Endothelial cell (in vitro differentiated cells): ENCODE measurements at regions not wholly inside any gene's neighbourhood (a gene's known extent, or its start where the extent isn't known, plus 50 kb on each side); places are given as distances from the start of the nearest gene placed in this dataset.

Source experiments
- DNase-seq: peaks from one replicate; pipeline ENCODE4 v3.0.0; 2021; ENCODE audit warnings: low spot score
- H3K27ac Mint-ChIP-seq: one replicate; pipeline ENCODE4 v1.8.0; 2021; ENCODE audit warnings: mixed read lengths, inconsistent platforms; ENCODE audit not compliant: unreplicated experiment
- H3K27me3 Mint-ChIP-seq: one replicate; pipeline ENCODE4 v1.8.0; 2021; ENCODE audit warnings: mild to moderate bottlenecking, moderate library complexity, mixed read lengths, inconsistent platforms; ENCODE audit not compliant: unreplicated experiment
- H3K36me3 Mint-ChIP-seq: one replicate; pipeline ENCODE4 v1.8.0; 2021; ENCODE audit warnings: mild to moderate bottlenecking, low read depth, mixed read lengths, inconsistent platforms; ENCODE audit not compliant: unreplicated experiment
- H3K4me1 Mint-ChIP-seq: one replicate; pipeline ENCODE4 v1.8.0; 2021; ENCODE audit warnings: mild to moderate bottlenecking, mixed read lengths, inconsistent platforms; ENCODE audit not compliant: unreplicated experiment
- H3K4me3 Mint-ChIP-seq: one replicate; pipeline ENCODE4 v1.8.0; 2021; ENCODE audit warnings: mild to moderate bottlenecking, mixed read lengths, inconsistent platforms; ENCODE audit not compliant: unreplicated experiment
- H3K9me3 Mint-ChIP-seq: one replicate; pipeline ENCODE4 v1.8.0; 2021; ENCODE audit warnings: mixed read lengths, inconsistent platforms; ENCODE audit not compliant: unreplicated experiment
- TF ChIP-seq, protein P1 (sequence below): fragments of 200-600 bp; sonication (generic); IDR thresholded peaks from one replicate; pipeline ENCODE4 v1.5.0; 2021; ENCODE audit warnings: antibody characterized with exemption; ENCODE audit not compliant: unreplicated experiment

- no peaks in the 10 kb centered on the region for H3K9me3 Mint-ChIP-seq
- H3K27me3 Mint-ChIP-seq: peaks cover 6% of the 10 kb centered on the region
- no peak for DNase-seq
- peak overlapping the region; percentile 3 for H3K27ac Mint-ChIP-seq
- TF ChIP-seq, protein P1, sequence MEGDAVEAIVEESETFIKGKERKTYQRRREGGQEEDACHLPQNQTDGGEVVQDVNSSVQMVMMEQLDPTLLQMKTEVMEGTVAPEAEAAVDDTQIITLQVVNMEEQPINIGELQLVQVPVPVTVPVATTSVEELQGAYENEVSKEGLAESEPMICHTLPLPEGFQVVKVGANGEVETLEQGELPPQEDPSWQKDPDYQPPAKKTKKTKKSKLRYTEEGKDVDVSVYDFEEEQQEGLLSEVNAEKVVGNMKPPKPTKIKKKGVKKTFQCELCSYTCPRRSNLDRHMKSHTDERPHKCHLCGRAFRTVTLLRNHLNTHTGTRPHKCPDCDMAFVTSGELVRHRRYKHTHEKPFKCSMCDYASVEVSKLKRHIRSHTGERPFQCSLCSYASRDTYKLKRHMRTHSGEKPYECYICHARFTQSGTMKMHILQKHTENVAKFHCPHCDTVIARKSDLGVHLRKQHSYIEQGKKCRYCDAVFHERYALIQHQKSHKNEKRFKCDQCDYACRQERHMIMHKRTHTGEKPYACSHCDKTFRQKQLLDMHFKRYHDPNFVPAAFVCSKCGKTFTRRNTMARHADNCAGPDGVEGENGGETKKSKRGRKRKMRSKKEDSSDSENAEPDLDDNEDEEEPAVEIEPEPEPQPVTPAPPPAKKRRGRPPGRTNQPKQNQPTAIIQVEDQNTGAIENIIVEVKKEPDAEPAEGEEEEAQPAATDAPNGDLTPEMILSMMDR: no peak
- H3K4me3 Mint-ChIP-seq: peak overlapping the region; percentile 10
- H3K4me1 Mint-ChIP-seq: no peaks in the 10 kb centered on the region
- H3K36me3 Mint-ChIP-seq: no peaks in the 10 kb centered on the region
These were observed 53.7 kb upstream of the DAB2IP start for GRCh38 chr9:121597698-121598166.

GRCh38 chr9:121598167-121598964 lies 53.1 kb upstream of the DAB2IP start:
- DNase-seq: peak; percentile 76
- no peaks in the 10 kb centered on the region for H3K4me1 Mint-ChIP-seq
- H3K9me3 Mint-ChIP-seq: no peaks in the 10 kb centered on the region
- TF ChIP-seq, protein P1: no peak
- H3K4me3 Mint-ChIP-seq: peak overlapping the region; percentile 77
- no peak overlapping the region for H3K27ac Mint-ChIP-seq
- peaks cover 6% of the 10 kb centered on the region for H3K27me3 Mint-ChIP-seq
- H3K36me3 Mint-ChIP-seq: no peaks in the 10 kb centered on the region

- no peaks in the 10 kb centered on the region for H3K36me3 Mint-ChIP-seq
- peaks cover 8% of the 10 kb centered on the region for H3K4me1 Mint-ChIP-seq
- peak; percentile 60 for DNase-seq
- TF ChIP-seq, protein P1: no peak
- H3K27me3 Mint-ChIP-seq: peaks cover 8% of the 10 kb centered on the region
- no peak overlapping the region for H3K27ac Mint-ChIP-seq
- peak overlapping the region; percentile 77 for H3K4me3 Mint-ChIP-seq
- H3K9me3 Mint-ChIP-seq: no peaks in the 10 kb centered on the region
These were observed 52.2 kb upstream of the DAB2IP start for GRCh38 chr9:121598965-121599871.

GRCh38 chr9:121599872-121600585 lies 51.4 kb upstream of the DAB2IP start:
- Mint-ChIP-seq H3K36me3 (no peaks in the 10 kb centered on the region), H3K4me1 (peaks cover 13% of the 10 kb centered on the region), H3K27ac (no peak overlapping the region), H3K9me3 (no peaks in the 10 kb centered on the region), H3K27me3 (peaks cover 8% of the 10 kb centered on the region), H3K4me3 (peak overlapping the region; percentile 60)
- TF ChIP-seq, protein P1: no peak
- DNase-seq: no peak
